ENCODE measurements at regions not wholly inside any gene's neighbourhood (a gene's known extent, or its start where the extent isn't known, plus 50 kb on each side); places are given as distances from the start of the nearest gene placed in this dataset.

DNA sequence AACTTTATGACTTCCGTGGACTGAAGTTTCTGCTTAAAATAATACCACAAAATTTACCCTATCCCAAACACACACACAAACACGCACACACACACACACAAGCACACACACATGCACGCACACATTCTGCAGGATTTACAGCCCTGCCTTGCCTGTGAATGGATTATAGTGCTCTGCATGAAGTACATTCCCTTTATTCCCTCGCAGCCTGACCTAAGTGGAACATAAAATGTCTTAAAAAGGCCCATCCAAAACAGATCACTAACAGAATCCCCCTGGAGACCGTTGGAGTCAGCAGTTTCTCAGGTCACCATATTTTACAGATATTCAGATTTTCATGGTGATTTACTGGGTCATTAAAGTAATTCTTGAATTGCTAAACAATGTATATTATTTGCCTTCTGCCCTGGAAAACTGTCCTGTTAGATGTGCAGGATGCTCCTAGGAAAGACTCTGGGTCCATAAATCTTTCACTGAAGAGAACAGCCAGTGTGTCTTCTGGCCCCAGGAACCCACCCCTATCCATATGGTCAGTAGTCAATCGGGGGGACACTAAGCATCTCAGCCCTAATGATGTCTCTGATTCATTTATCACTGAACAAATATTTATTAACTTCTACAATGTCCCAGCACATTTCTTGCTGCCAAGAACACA lies 587.7 kb upstream of the BOD1L1 start:
- peaks cover 21 to 26% of the 10 kb centered on the region in 2 experiments for H3K9me3 Mint-ChIP-seq
- WGBS (ENCODE audit: extremely low coverage, insufficient read length, low lambda C conversion rate): no CpG with 5 or more reads among the region's 6 CpGs
- H2AFZ ChIP-seq (ENCODE audit: low read length): no peak overlapping the region
- H3K79me2 ChIP-seq (ENCODE audit: insufficient read depth, low read length): no peaks in the 10 kb centered on the region
- no peak overlapping the region for H3K9ac ChIP-seq (ENCODE audit: extremely low read depth, insufficient read length, low read length)
- TF ChIP-seq, protein P1, sequence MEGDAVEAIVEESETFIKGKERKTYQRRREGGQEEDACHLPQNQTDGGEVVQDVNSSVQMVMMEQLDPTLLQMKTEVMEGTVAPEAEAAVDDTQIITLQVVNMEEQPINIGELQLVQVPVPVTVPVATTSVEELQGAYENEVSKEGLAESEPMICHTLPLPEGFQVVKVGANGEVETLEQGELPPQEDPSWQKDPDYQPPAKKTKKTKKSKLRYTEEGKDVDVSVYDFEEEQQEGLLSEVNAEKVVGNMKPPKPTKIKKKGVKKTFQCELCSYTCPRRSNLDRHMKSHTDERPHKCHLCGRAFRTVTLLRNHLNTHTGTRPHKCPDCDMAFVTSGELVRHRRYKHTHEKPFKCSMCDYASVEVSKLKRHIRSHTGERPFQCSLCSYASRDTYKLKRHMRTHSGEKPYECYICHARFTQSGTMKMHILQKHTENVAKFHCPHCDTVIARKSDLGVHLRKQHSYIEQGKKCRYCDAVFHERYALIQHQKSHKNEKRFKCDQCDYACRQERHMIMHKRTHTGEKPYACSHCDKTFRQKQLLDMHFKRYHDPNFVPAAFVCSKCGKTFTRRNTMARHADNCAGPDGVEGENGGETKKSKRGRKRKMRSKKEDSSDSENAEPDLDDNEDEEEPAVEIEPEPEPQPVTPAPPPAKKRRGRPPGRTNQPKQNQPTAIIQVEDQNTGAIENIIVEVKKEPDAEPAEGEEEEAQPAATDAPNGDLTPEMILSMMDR (conservative IDR thresholded peaks at IDR 0.05): no peak
- no peak for DNase-seq
- no peak overlapping the region for H2BK15ac ChIP-seq (ENCODE audit: low read depth, low read length)
- no peaks in the 10 kb centered on the region for H3K4me1 Mint-ChIP-seq
- no peaks in the 10 kb centered on the region for H3K23me2 ChIP-seq (ENCODE audit: insufficient read length, low read depth, low read length, poor library complexity, severe bottlenecking)
- no peak overlapping the region for H4K5ac ChIP-seq (ENCODE audit: insufficient read length, low read depth, low read length)
- H3K79me1 ChIP-seq (ENCODE audit: insufficient read depth, low read depth, low read length, poor library complexity, severe bottlenecking): no peaks in the 10 kb centered on the region
- no peak overlapping the region for H3K4ac ChIP-seq (ENCODE audit: low read depth, low read length)
- no peak overlapping the region for H3T11ph ChIP-seq (ENCODE audit: low read length)
- no peak overlapping the region for H2AK5ac ChIP-seq (ENCODE audit: insufficient read length, low read length)
- H3K27me3 Mint-ChIP-seq (ENCODE audit: low read depth): no peaks in the 10 kb centered on the region
- no peak overlapping the region for H2BK5ac ChIP-seq (ENCODE audit: insufficient read length, low read length)
- no peak overlapping the region for H4K8ac ChIP-seq (replicated peaks; ENCODE audit: insufficient read length, low read depth, low read length)
- H3K27ac Mint-ChIP-seq: no peak overlapping the region
- peaks cover 7 to 20% (median 16%) of the 10 kb centered on the region in 3 experiments for H3K36me3 Mint-ChIP-seq (ENCODE audit: insufficient read depth in 1 of 3, low read depth in 3 of 3)
- no peak overlapping the region for H3K4me2 ChIP-seq (ENCODE audit: insufficient read depth, insufficient read length, low read length)
- no peak overlapping the region for H3K4me3 Mint-ChIP-seq
- no peak overlapping the region for H2BK12ac ChIP-seq (ENCODE audit: insufficient read length, low read depth, low read length)
- H3K9me3 ChIP-seq (ENCODE audit: control insufficient read depth, low read depth, low read length): peaks cover 11% of the 10 kb centered on the region
- H3K27ac ChIP-seq (ENCODE audit: insufficient read length, low read depth, low read length): no peak overlapping the region
- no peak overlapping the region for H3K18ac ChIP-seq (ENCODE audit: insufficient read length, low read depth, low read length)
- no peak overlapping the region for H3K23ac ChIP-seq (ENCODE audit: insufficient read length, low read depth, low read length)
- H2BK120ac ChIP-seq (ENCODE audit: low read depth, low read length, poor library complexity, severe bottlenecking): no peak overlapping the region
- H4K20me1 ChIP-seq (ENCODE audit: control insufficient read depth, insufficient read depth, insufficient read length): no peaks in the 10 kb centered on the region
- H3K4me1 ChIP-seq (ENCODE audit: insufficient read depth, low read length): no peaks in the 10 kb centered on the region
- H4K91ac ChIP-seq (ENCODE audit: insufficient read length, low read depth, low read length): no peak overlapping the region
- H2BK20ac ChIP-seq (ENCODE audit: low read depth, low read length, poor library complexity, severe bottlenecking): no peak overlapping the region
- no peak overlapping the region for H3K56ac ChIP-seq (ENCODE audit: insufficient read length, low read depth, low read length)
- H3K14ac ChIP-seq (ENCODE audit: insufficient read depth, low read length): no peak overlapping the region
- no peaks in the 10 kb centered on the region for H3K27me3 ChIP-seq (ENCODE audit: insufficient read depth, low read length)

Data from H9 (cell line).